PC-9 (cell line): ENCODE measurements at regions not wholly inside any gene's neighbourhood (a gene's known extent, or its start where the extent isn't known, plus 50 kb on each side); places are given as distances from the start of the nearest gene placed in this dataset.

Source experiments
- BruUV-seq: library from RNA; stranded (reverse); fragments of 400-500 nt; replicated peaks from 2 replicates; lab custom pipeline; 2021; lab: Mats Ljungman, UMichigan
- CTCF ChIA-PET: fragments of 300-600 bp; sonication (Branson Sonifier 250); formaldehyde crosslinking; loops from one replicate; lab custom pipeline; 2022; ENCODE audit warnings: antibody characterized with exemption; lab: Charles Lee
- POLR2A ChIA-PET: fragments of 300-600 bp; sonication (Branson Sonifier 250); formaldehyde crosslinking; loops from one replicate; lab custom pipeline; 2022; ENCODE audit warnings: antibody characterized with exemption; ENCODE audit not compliant: unreplicated experiment; lab: Charles Lee
- DNase-seq, 2 experiments: peaks; one replicate each; pipeline versions ENCODE4 v3.0.0 to v3.0.0-alpha.2; 2015 to 2022; ENCODE audit warnings: mixed read lengths in 1 of 2
- H2AFZ ChIP-seq: fragments of 200-600 bp; sonication (generic); 2 replicates; pipeline ENCODE4 v1.8.1; 2017; ENCODE audit warnings: antibody characterized with exemption
- H3F3A ChIP-seq: fragments of 200-600 bp; sonication (generic); 2 replicates; pipeline ENCODE4 v1.8.1; 2017; ENCODE audit warnings: antibody characterized with exemption, mild to moderate bottlenecking, low read depth; ENCODE audit not compliant: insufficient read depth
- H3K27ac ChIP-seq: fragments of 200-600 bp; sonication (generic); 2 replicates; pipeline ENCODE4 v1.6.1; 2016; ENCODE audit warnings: mixed run types
- H3K27me3 ChIP-seq: fragments of 200-600 bp; sonication (generic); 2 replicates; pipeline ENCODE4 v1.6.1; 2016; ENCODE audit warnings: low read depth, mixed run types; ENCODE audit not compliant: insufficient read depth
- H3K36me3 ChIP-seq: fragments of 200-600 bp; sonication (generic); 2 replicates; pipeline ENCODE4 v1.6.1; 2016; ENCODE audit warnings: low read depth, mixed run types
- H3K4me1 ChIP-seq: fragments of 200-600 bp; sonication (generic); replicated peaks from 2 replicates; pipeline ENCODE4 v1.6.1; 2016; ENCODE audit warnings: mixed run types; ENCODE audit not compliant: insufficient read depth
- H3K4me2 ChIP-seq: fragments of 200-600 bp; sonication (generic); 2 replicates; pipeline ENCODE4 v1.6.1; 2017; ENCODE audit warnings: mixed run types
- H3K4me3 ChIP-seq: fragments of 200-600 bp; sonication (generic); 2 replicates; pipeline ENCODE4 v1.6.1; 2016; ENCODE audit warnings: mixed run types
- H3K79me2 ChIP-seq: fragments of 200-600 bp; sonication (generic); 2 replicates; pipeline ENCODE4 v1.6.1; 2017; ENCODE audit warnings: low read depth, mixed run types
- H3K9me2 ChIP-seq: fragments of 200-600 bp; sonication (generic); 2 replicates; pipeline ENCODE4 v1.8.1; 2017; ENCODE audit warnings: mild to moderate bottlenecking; ENCODE audit not compliant: insufficient read depth
- H3K9me3 ChIP-seq: fragments of 200-600 bp; sonication (generic); 2 replicates; pipeline ENCODE4 v1.8.1; 2016; ENCODE audit warnings: low read depth; ENCODE audit not compliant: insufficient read depth
- H4K20me1 ChIP-seq: fragments of 200-600 bp; sonication (generic); 2 replicates; pipeline ENCODE4 v1.8.1; 2017; ENCODE audit not compliant: insufficient read depth
- EZH2 ChIP-seq: fragments of 200-600 bp; sonication (generic); IDR thresholded peaks from 2 replicates; pipeline ENCODE4 v1.8.0; 2017; ENCODE audit warnings: antibody characterized with exemption, low read depth
- intact Hi-C: fragments of 100-400 bp; cut with micrococcal nuclease; formaldehyde crosslinking; loops from one replicate; pipeline ENCODE4 v1.10.0; 2022; ENCODE audit not compliant: unreplicated experiment
- TF ChIP-seq, protein P1 (sequence below): fragments of 200-600 bp; sonication (generic); conservative IDR thresholded peaks from 2 replicates; pipeline ENCODE4 v1.6.1; 2017; ENCODE audit warnings: mixed run types, antibody characterized with exemption, mild to moderate bottlenecking, moderate library complexity

DNA sequence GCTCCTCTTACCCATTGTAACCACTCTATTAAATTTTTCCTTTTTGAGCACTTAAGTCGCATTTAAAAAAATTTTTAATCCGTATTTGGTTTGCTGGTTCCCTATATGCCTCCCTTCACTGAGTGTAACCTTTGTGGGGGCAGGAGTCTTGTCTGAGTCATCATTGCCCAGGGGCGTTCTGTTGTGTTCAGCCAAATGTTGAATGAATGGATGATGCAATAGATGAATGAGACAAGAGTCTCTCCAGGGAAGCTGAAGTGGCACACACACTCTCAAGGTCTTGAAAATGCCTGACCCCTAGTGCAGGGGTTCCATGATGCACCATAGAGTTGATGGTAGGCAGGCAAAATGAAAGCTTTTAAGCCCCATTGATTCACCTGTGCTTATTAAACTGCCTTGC, 123.0 kb upstream of the RBFOX1 start:
- no peaks in the 10 kb centered on the region for H3K4me1 ChIP-seq
- intact Hi-C loops, result no loop called here
- no peak overlapping the region for H3K4me3 ChIP-seq
- no peak overlapping the region for H3K4me2 ChIP-seq
- peaks cover 5% of the 10 kb centered on the region; the same call in 1 of the 2 replicates for H3K27me3 ChIP-seq
- no peak overlapping the region for H3K27ac ChIP-seq
- no peaks in the 10 kb centered on the region for H3K9me2 ChIP-seq
- H4K20me1 ChIP-seq, result no peaks in the 10 kb centered on the region
- TF ChIP-seq EZH2, result no peak
- no TSS peak for BruUV-seq
- no peaks in the 10 kb centered on the region for H3K79me2 ChIP-seq
- H3K9me3 ChIP-seq, result no peaks in the 10 kb centered on the region
- no peaks in the 10 kb centered on the region for H3K36me3 ChIP-seq
- no peak for DNase-seq
- no peaks in the 10 kb centered on the region for H3F3A ChIP-seq
- POLR2A ChIA-PET, result no interaction called here
- CTCF ChIA-PET, result no interaction called here
- H2AFZ ChIP-seq, result no peak overlapping the region

- ChIA-PET CTCF (no interaction called here), POLR2A (no interaction called here)
- Histone ChIP-seq H2AFZ (no peak overlapping the region), H3F3A (no peaks in the 10 kb centered on the region), H3K9me2 (no peaks in the 10 kb centered on the region), H3K4me1 (no peaks in the 10 kb centered on the region), H3K4me3 (no peak overlapping the region), H3K27ac (no peak overlapping the region), H3K27me3 (no peaks in the 10 kb centered on the region), H3K4me2 (no peak overlapping the region), H4K20me1 (no peaks in the 10 kb centered on the region), H3K36me3 (no peaks in the 10 kb centered on the region), H3K79me2 (no peaks in the 10 kb centered on the region), H3K9me3 (no peaks in the 10 kb centered on the region)
- no peak for TF ChIP-seq EZH2
- TF ChIP-seq, protein P1, sequence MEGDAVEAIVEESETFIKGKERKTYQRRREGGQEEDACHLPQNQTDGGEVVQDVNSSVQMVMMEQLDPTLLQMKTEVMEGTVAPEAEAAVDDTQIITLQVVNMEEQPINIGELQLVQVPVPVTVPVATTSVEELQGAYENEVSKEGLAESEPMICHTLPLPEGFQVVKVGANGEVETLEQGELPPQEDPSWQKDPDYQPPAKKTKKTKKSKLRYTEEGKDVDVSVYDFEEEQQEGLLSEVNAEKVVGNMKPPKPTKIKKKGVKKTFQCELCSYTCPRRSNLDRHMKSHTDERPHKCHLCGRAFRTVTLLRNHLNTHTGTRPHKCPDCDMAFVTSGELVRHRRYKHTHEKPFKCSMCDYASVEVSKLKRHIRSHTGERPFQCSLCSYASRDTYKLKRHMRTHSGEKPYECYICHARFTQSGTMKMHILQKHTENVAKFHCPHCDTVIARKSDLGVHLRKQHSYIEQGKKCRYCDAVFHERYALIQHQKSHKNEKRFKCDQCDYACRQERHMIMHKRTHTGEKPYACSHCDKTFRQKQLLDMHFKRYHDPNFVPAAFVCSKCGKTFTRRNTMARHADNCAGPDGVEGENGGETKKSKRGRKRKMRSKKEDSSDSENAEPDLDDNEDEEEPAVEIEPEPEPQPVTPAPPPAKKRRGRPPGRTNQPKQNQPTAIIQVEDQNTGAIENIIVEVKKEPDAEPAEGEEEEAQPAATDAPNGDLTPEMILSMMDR, result no peak
- intact Hi-C loops, result no loop called here
- DNase-seq, result no peak
- no TSS peak for BruUV-seq
These were observed 126.2 kb upstream of the RBFOX1 start for GRCh38 chr16:7206469-7206868.

DNA sequence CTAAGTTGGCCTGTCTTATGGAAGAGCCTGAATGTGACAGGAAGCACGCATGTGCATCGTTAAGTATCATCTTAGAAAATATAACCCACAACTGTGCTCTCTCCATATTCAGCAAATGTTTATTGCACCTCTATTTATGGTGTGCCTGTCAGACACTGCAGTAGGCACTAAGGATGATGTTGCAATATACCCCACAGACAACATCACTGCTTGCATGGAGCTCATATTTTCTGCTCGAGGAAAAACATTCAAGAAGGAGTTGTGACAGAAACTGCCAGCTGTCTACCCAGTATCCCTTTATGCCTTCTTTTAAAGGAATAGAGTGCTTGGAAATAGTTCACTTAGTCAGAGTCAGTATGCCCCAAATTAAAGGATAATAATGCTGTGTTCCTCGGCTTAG, 132.3 kb upstream of the RBFOX1 start:
- Histone ChIP-seq H3K27ac (no peak overlapping the region), H3K9me3 (no peaks in the 10 kb centered on the region), H3K27me3 (no peaks in the 10 kb centered on the region), H3K4me1 (no peaks in the 10 kb centered on the region), H3F3A (no peaks in the 10 kb centered on the region), H3K4me3 (no peak overlapping the region), H4K20me1 (no peaks in the 10 kb centered on the region), H3K36me3 (no peaks in the 10 kb centered on the region), H3K79me2 (no peaks in the 10 kb centered on the region), H2AFZ (no peak overlapping the region), H3K4me2 (no peak overlapping the region), H3K9me2 (no peaks in the 10 kb centered on the region)
- no TSS peak for BruUV-seq
- TF ChIP-seq, protein P1, result no peak
- TF ChIP-seq EZH2, result no peak
- intact Hi-C loops, result no loop called here
- ChIA-PET POLR2A (no interaction called here), CTCF (no interaction called here)
- no peak for DNase-seq

DNA sequence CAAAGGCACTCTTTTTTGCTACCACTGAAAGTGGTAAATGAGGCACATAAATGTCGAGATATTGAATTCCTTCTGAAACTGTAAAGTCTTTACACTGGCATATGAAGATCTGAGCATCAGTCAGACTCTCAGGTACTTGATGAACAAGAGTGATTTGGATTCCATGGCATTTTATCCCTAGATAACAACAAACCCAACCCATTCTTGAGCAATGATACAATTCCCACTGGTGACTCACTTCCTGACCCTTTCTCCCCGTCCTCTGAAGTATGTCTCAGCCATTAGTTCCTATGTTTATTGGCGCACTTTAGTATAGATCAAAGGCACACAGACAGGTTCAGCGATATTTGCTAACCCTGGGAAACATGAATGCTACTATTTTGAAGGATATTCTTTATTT, 147.0 kb upstream of the RBFOX1 start:
- Histone ChIP-seq H3K27ac (no peak overlapping the region), H3K27me3 (no peaks in the 10 kb centered on the region), H3K4me1 (no peaks in the 10 kb centered on the region), H3K9me2 (no peaks in the 10 kb centered on the region), H2AFZ (no peak overlapping the region), H3K79me2 (no peaks in the 10 kb centered on the region), H3K4me2 (no peak overlapping the region), H3K36me3 (no peaks in the 10 kb centered on the region), H3F3A (no peaks in the 10 kb centered on the region), H3K9me3 (no peaks in the 10 kb centered on the region), H4K20me1 (no peaks in the 10 kb centered on the region), H3K4me3 (no peak overlapping the region)
- peak in 1 of 2 experiments; percentile 48 for DNase-seq
- ChIA-PET POLR2A (no interaction called here), CTCF (no interaction called here)
- no TSS peak for BruUV-seq
- intact Hi-C loops, result no loop called here
- TF ChIP-seq, protein P1, result no peak
- TF ChIP-seq EZH2, result no peak
